Progenitor cell of endocrine pancreas (in vitro differentiated cells): ENCODE measurements at regions not wholly inside any gene's neighbourhood (a gene's known extent, or its start where the extent isn't known, plus 50 kb on each side); places are given as distances from the start of the nearest gene placed in this dataset.

Source experiments
- DNase-seq: peaks from one replicate; pipeline ENCODE4 v3.0.0; 2021; ENCODE audit warnings: low spot score; ENCODE audit not compliant: unreplicated experiment
- H3K27ac Mint-ChIP-seq: 2 replicates; pipeline ENCODE4 v1.8.0; 2021; ENCODE audit warnings: mild to moderate bottlenecking, moderate library complexity, mixed read lengths
- H3K27me3 Mint-ChIP-seq: 2 replicates; pipeline ENCODE4 v1.8.0; 2021; ENCODE audit warnings: mixed read lengths
- H3K36me3 Mint-ChIP-seq: 2 replicates; pipeline ENCODE4 v1.8.0; 2022; ENCODE audit warnings: mixed read lengths; ENCODE audit not compliant: insufficient read depth
- H3K4me1 Mint-ChIP-seq: 2 replicates; pipeline ENCODE4 v1.8.0; 2021; ENCODE audit warnings: low read depth, mixed read lengths
- H3K4me3 Mint-ChIP-seq: 2 replicates; pipeline ENCODE4 v1.8.0; 2021; ENCODE audit warnings: low read depth, mild to moderate bottlenecking, moderate library complexity, mixed read lengths
- H3K9me3 Mint-ChIP-seq: 2 replicates; pipeline ENCODE4 v1.8.0; 2021; ENCODE audit warnings: low read depth, mixed read lengths
- CTCF ChIP-seq: fragments of 200-600 bp; sonication (generic); IDR thresholded peaks from one replicate; pipeline ENCODE4 v1.5.0; 2021; ENCODE audit warnings: antibody characterized with exemption, mild to moderate bottlenecking; ENCODE audit not compliant: unreplicated experiment

- TF ChIP-seq CTCF, result no peak
- H3K36me3 Mint-ChIP-seq, result no peaks in the 10 kb centered on the region
- H3K27ac Mint-ChIP-seq, result no peak overlapping the region
- H3K4me3 Mint-ChIP-seq, result no peak overlapping the region
- H3K4me1 Mint-ChIP-seq, result no peaks in the 10 kb centered on the region
- H3K27me3 Mint-ChIP-seq, result peaks cover 16% of the 10 kb centered on the region
- peaks cover 3% of the 10 kb centered on the region for H3K9me3 Mint-ChIP-seq
- no peak for DNase-seq
Measured at GRCh38 chr16:88288303-88288702, 94.5 kb upstream of the ZNF469 start.

GRCh38 chr16:88289001-88289400 lies 93.8 kb upstream of the ZNF469 start:
- Mint-ChIP-seq H3K4me1 (no peaks in the 10 kb centered on the region), H3K27ac (no peak overlapping the region), H3K36me3 (no peaks in the 10 kb centered on the region), H3K4me3 (no peak overlapping the region), H3K9me3 (no peaks in the 10 kb centered on the region), H3K27me3 (peaks cover 19% of the 10 kb centered on the region)
- DNase-seq, result no peak
- no peak for TF ChIP-seq CTCF

GRCh38 chr16:88289561-88289960 lies 93.2 kb upstream of the ZNF469 start:
- Mint-ChIP-seq H3K27ac (no peak overlapping the region), H3K36me3 (no peaks in the 10 kb centered on the region), H3K4me3 (no peak overlapping the region), H3K9me3 (no peaks in the 10 kb centered on the region), H3K4me1 (no peaks in the 10 kb centered on the region), H3K27me3 (peaks cover 24% of the 10 kb centered on the region)
- no peak for DNase-seq
- TF ChIP-seq CTCF, result no peak

GRCh38 chr16:88289968-88290401 lies 92.8 kb upstream of the ZNF469 start:
- H3K27ac Mint-ChIP-seq, result no peak overlapping the region
- DNase-seq, result no peak
- peaks cover 25% of the 10 kb centered on the region for H3K27me3 Mint-ChIP-seq
- no peaks in the 10 kb centered on the region for H3K4me1 Mint-ChIP-seq
- H3K4me3 Mint-ChIP-seq, result no peak overlapping the region
- H3K9me3 Mint-ChIP-seq, result no peaks in the 10 kb centered on the region
- TF ChIP-seq CTCF, result no peak
- H3K36me3 Mint-ChIP-seq, result no peaks in the 10 kb centered on the region

GRCh38 chr16:88290850-88291830 lies 91.6 kb upstream of the ZNF469 start:
- Mint-ChIP-seq H3K4me1 (no peaks in the 10 kb centered on the region), H3K27me3 (peaks cover 28% of the 10 kb centered on the region), H3K4me3 (no peak overlapping the region), H3K27ac (no peak overlapping the region), H3K36me3 (no peaks in the 10 kb centered on the region), H3K9me3 (no peaks in the 10 kb centered on the region)
- DNase-seq, result no peak
- no peak for TF ChIP-seq CTCF
